Activated T-cell treated with anti-CD3 and anti-CD28 coated beads, Interleukin-2, amount 50 U/mL, for 72 hours (primary cell): ENCODE measurements at regions not wholly inside any gene's neighbourhood (a gene's known extent, or its start where the extent isn't known, plus 50 kb on each side); places are given as distances from the start of the nearest gene placed in this dataset.
"Not testable (repeated sequence)": the region's sequence is repeated elsewhere in the genome, so short reads cannot be mapped to it uniquely, and the experiment has no call there.

Experiments used
- ATAC-seq, 2 donors: fragments of 150-1000 bp; cut with Tn5 transposase; replicated peaks in 1 of 2; 2 replicates each; pipeline ENCODE4 v1.10.0; 2021; ENCODE audit warnings: moderate library complexity in 2 of 2, mild to moderate bottlenecking in 1 of 2
- DNase-seq, 2 donors: peaks; one replicate each; pipeline ENCODE4 v3.0.0; 2021 to 2022; ENCODE audit warnings: mixed read lengths in 1 of 2
- H3K27ac Mint-ChIP-seq: one replicate; pipeline ENCODE4 v1.8.0; 2022; ENCODE audit warnings: mild to moderate bottlenecking, moderate library complexity, mixed read lengths
- H3K27me3 Mint-ChIP-seq: one replicate; pipeline ENCODE4 v1.8.0; 2022; ENCODE audit warnings: low read depth, mixed read lengths
- H3K36me3 Mint-ChIP-seq, 2 donors: one replicate each; pipeline ENCODE4 v1.8.0; 2022; ENCODE audit warnings: mixed read lengths in 2 of 2, mild to moderate bottlenecking in 1 of 2; ENCODE audit not compliant: insufficient read depth in 2 of 2
- H3K4me1 Mint-ChIP-seq: one replicate; pipeline ENCODE4 v1.8.0; 2022; ENCODE audit warnings: low read depth, mixed read lengths
- H3K4me3 Mint-ChIP-seq, 2 donors: one replicate each; pipeline ENCODE4 v1.8.0; 2022; ENCODE audit warnings: mild to moderate bottlenecking in 2 of 2, mixed read lengths in 2 of 2, moderate library complexity in 2 of 2
- H3K9me3 Mint-ChIP-seq, 2 donors: one replicate each; pipeline ENCODE4 v1.8.0; 2022; ENCODE audit warnings: mixed read lengths in 2 of 2

DNA sequence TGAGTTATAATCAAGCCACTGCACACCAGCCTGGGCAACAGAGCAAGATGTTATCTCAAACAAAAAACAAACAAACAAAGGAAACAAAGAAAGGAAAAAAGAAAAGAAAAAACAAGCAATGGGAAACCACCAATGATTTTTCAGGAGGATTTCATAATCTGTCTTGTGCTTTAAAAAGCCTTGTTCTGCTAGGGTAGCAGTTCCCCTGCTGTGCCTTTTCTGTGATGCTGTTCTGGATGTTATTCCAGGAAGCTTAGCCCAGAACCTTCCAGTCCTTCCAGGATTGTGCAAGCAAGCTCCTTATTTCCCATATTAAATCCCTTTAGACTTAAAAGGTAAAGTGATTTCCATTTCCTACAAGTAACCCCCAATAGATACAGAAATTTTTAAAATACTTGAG, 171.1 kb downstream of the ABCC12 start:
- no peak for DNase-seq
- H3K4me3 Mint-ChIP-seq: no peak overlapping the region

DNA sequence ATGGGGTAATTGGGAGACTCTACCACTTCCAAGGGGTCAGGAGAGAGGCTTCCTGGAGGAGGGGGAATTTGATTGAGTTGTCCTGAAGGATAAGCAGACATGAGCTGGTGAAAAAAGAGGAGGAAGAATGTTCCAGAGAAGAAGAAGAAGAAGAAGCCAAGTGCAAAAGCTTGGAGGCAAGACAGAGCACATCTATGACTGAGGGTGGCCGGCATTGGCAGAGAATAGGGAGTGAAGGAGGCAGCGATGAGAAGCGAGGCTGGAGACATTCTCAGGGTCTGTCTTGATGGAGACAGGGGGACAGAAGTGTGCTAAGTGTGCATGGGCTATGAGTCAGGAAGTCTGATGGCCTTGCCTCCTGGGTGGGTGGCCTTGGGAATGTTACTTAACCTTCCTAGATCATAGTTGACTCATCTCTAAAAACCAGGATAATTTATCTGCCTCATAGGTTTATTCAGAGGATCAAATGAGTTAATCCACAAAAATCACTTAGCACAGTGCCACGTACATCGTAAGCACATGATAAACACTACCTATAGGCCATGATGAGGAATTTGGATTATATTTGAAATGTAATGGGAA, 171.7 kb downstream of the ABCC12 start:
- Mint-ChIP-seq H3K4me1 (no peaks in the 10 kb centered on the region), H3K27me3 (peaks cover 21% of the 10 kb centered on the region), H3K9me3 (no peaks in the 10 kb centered on the region), H3K27ac (no peak overlapping the region), H3K4me3 (no peak overlapping the region), H3K36me3 (no peaks in the 10 kb centered on the region)
- DNase-seq (no peak), ATAC-seq (no peak)

More for the DNA sequence above, 171.1 kb downstream of the ABCC12 start:
- ATAC-seq: no peak
- Mint-ChIP-seq H3K4me1 (no peaks in the 10 kb centered on the region), H3K27ac (no peak overlapping the region), H3K9me3 (no peaks in the 10 kb centered on the region), H3K27me3 (peaks cover 15% of the 10 kb centered on the region), H3K36me3 (no peaks in the 10 kb centered on the region)

DNA sequence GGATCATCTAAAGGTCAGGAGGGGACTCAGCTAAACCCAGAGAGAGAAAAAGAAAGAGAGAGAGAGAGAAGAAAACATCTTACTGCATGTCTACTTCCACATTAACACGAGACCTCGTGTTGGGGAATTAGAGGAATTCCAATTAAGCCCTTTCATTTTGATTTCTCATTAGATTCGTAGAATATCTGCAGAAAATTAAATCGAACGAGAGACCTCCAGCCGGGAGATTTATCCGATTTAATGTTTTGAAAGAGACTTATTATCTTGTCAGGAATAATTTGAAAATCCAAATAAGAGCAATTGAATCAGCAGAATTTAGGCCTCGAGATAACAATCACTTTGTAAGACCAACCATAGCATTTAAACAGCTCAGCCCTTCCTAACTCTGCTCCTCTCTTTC, 175.6 kb downstream of the ABCC12 start:
- no peaks in the 10 kb centered on the region for H3K4me1 Mint-ChIP-seq
- ATAC-seq (no peak), DNase-seq (no peak)
- H3K27ac Mint-ChIP-seq: no peak overlapping the region
- H3K36me3 Mint-ChIP-seq: no peaks in the 10 kb centered on the region
- peaks cover 14% of the 10 kb centered on the region for H3K27me3 Mint-ChIP-seq
- H3K4me3 Mint-ChIP-seq: no peak overlapping the region
- no peaks in the 10 kb centered on the region for H3K9me3 Mint-ChIP-seq

DNA sequence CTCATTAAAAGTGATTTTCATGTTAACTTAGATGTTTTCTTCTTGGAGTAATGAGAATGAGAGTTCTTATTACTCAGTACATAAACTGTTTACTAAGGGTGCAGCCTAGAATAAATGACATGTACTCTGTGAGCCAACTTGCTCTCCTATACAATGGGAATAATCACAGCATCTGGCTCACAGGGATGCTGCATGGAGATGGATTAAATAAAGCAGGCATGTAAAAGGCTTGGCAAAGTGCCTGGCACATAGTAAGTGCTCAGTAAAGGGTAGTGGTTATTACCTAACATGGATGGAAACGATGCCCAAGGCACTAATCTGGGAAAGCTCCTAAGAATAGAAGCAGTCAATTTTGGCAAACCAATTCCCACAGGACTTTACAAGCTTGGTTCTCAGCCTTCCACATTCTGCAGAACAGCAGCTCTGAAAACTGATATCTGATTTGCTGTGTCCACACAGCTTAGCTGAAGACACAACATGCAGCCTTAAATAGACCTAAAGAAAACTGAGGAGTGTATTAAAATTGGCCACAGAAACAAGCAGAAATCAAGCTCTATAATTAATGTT, 176.1 kb downstream of the ABCC12 start:
- Mint-ChIP-seq H3K9me3 (no peaks in the 10 kb centered on the region), H3K36me3 (no peaks in the 10 kb centered on the region), H3K27me3 (peaks cover 13% of the 10 kb centered on the region), H3K4me1 (no peaks in the 10 kb centered on the region), H3K27ac (no peak overlapping the region), H3K4me3 (no peak overlapping the region)
- no peak for ATAC-seq
- DNase-seq: no peak

DNA sequence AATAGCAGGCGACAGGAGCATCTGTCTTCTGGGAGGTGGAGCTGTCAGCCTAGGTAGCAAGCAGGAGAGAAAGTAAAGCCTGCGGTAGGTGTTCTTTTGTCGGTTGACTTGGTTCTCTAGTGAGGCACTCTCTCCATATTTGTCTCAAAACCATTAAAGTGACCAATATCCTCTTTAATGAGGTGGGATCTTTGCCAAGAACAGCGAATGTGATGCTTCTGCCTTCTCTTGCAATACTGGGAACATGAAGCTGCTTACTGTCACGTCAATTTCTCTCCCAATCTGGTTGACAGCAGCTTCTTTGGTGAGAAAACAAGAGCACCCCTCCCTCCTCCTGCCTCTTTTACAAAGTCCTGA, 176.7 kb downstream of the ABCC12 start:
- Mint-ChIP-seq H3K36me3 (no peaks in the 10 kb centered on the region), H3K9me3 (no peaks in the 10 kb centered on the region), H3K27me3 (peaks cover 8% of the 10 kb centered on the region), H3K4me3 (no peak overlapping the region), H3K4me1 (no peaks in the 10 kb centered on the region), H3K27ac (no peak overlapping the region)
- ATAC-seq: no peak
- no peak for DNase-seq

DNA sequence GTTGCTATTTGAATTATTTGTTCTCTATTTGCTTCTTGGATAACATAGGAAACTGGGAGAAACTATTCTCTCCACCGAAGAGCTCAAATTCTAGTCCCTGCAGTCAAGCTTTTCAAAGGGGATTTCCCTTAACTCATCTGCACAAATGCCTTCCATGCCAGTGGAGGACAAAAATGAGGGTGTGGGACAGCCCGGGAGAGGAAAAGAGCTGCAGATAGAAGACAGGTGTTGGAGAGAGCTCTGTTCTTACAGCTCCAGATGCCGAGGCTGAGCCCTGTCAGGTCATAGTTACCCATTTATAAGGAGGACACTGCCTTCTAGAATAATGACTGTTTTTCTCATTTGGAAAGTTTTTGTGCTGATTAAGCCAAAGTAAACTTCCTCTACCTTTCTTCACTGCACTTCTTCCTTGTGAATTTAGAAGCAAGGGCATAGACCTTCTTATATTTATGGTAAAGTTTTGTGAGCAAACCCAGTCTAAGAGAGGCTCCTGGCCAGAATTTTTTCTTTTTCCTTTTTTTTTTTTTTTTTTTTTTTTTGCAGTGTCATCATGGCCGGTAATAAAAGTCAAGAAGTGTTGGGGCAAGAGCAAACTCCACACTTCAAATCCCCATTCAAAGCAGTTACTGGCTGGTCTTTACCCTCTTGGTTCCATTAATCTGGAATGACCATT, 177.2 kb downstream of the ABCC12 start:
- Mint-ChIP-seq H3K4me3 (no peak overlapping the region), H3K27ac (no peak overlapping the region)
- no peak for DNase-seq

DNA sequence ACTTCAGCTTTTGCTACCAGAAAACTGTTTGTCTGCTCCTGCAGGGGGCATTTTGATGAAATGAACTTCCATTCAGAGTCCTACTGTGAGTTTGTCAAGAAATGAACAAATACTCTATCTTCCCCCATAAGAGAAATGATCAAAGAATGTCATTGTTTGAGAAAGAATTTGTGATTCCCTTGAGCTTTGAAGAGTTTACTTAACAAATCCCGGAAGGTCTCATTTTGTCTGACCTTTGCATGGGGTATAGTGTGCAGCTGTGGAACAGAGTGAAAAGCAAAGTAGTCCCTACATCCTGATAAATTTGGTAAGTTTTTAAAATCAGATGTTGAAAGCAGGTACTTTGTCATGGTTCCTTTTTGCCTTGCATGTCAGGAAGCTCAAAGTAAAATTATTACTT, 178.0 kb downstream of the ABCC12 start:
- no peak for ATAC-seq
- no peaks in the 10 kb centered on the region for H3K4me1 Mint-ChIP-seq
- no peak overlapping the region for H3K4me3 Mint-ChIP-seq
- H3K9me3 Mint-ChIP-seq: peaks cover 0 to 2% of the 10 kb centered on the region in 2 donors
- H3K36me3 Mint-ChIP-seq: no peaks in the 10 kb centered on the region
- H3K27me3 Mint-ChIP-seq: peaks cover 8% of the 10 kb centered on the region
- no peak for DNase-seq
- no peak overlapping the region for H3K27ac Mint-ChIP-seq

More for the DNA sequence above, 177.2 kb downstream of the ABCC12 start:
- Mint-ChIP-seq H3K36me3 (no peaks in the 10 kb centered on the region), H3K9me3 (no peaks in the 10 kb centered on the region), H3K27me3 (peaks cover 8% of the 10 kb centered on the region), H3K4me1 (no peaks in the 10 kb centered on the region)
- ATAC-seq: no peak

DNA sequence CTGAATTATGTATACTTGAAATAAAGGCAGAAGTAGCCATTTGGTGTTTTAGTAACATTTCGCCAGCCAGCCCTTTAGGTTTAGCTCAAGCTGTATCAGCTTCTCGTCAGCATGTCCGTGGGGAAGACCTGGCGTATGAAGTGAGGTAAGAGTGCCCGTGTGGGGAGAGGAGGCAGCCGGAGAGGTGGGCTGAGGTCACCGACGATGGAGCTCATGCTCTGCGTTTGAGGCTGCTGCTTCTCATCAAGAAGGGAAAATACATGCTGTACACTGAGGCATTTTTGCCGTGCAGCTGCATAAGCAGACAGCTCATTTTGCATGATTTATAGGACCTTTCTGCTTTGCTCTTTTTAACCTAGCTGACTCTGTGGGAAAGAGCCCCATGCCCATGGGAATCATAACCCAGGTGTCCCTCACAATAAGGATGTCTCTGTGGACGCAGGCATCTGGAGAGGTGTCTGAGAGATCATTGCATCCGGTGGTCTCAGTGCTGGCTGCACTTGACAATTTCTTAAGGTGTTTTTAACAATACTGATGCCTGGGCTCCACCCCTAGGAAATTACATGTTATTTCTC, 179.1 kb downstream of the ABCC12 start:
- H3K36me3 Mint-ChIP-seq: no peaks in the 10 kb centered on the region
- no peaks in the 10 kb centered on the region for H3K4me1 Mint-ChIP-seq
- ATAC-seq: no peak

DNA sequence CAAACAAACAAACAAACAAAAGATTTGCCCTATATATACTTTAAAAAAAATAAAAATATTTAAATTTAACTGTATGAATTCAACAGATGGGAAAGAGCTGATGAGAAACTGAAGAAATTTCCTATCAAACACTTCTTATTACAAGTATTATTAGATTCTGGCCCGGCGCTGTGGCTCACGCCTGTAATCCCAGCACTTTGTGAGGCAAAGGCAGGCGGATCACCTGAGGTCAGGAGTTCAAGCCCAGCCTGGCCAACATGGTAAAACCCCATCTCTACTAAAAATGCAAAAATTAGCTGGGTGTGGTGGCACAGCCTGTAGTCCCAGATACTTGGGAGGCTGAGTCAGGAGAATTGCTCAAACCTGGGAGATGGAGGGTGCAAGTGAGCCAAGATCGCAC, 180.8 kb downstream of the ABCC12 start:
- H3K4me1 Mint-ChIP-seq, H3K27me3 Mint-ChIP-seq, ATAC-seq, DNase-seq, H3K27ac Mint-ChIP-seq, H3K9me3 Mint-ChIP-seq, H3K4me3 Mint-ChIP-seq, H3K36me3 Mint-ChIP-seq: not testable (repeated sequence)

More for the DNA sequence above, 179.1 kb downstream of the ABCC12 start:
- peaks cover 0 to 2% of the 10 kb centered on the region in 2 donors for H3K9me3 Mint-ChIP-seq
- H3K27me3 Mint-ChIP-seq: peaks cover 8% of the 10 kb centered on the region
- H3K27ac Mint-ChIP-seq: no peak overlapping the region
- no peak overlapping the region for H3K4me3 Mint-ChIP-seq
- no peak for DNase-seq

DNA sequence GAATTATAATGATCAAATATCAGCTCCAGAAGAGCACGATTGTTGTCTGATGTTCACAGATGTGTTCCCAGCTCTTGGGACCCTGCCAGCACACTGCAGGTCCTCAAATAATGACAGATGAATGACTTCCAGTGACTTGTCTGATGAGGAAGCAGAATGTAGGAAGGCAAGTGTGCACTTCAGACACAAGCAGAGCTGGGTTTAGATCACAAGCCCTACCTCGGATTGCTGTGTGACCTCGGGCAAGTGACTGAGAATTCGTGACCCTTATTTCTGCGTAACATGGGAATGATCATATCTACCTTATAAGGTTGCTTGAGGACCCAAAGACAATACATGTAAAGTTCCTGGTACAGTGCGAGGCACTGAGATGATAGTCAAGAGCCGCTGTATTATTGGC, 182.2 kb downstream of the ABCC12 start:
- no peaks in the 10 kb centered on the region for H3K36me3 Mint-ChIP-seq
- peaks cover 0 to 5% of the 10 kb centered on the region in 2 donors for H3K9me3 Mint-ChIP-seq
- H3K4me3 Mint-ChIP-seq: no peak overlapping the region
- no peak overlapping the region for H3K27ac Mint-ChIP-seq
- H3K27me3 Mint-ChIP-seq: no peaks in the 10 kb centered on the region
- ATAC-seq (no peak), DNase-seq (no peak)
- no peaks in the 10 kb centered on the region for H3K4me1 Mint-ChIP-seq

DNA sequence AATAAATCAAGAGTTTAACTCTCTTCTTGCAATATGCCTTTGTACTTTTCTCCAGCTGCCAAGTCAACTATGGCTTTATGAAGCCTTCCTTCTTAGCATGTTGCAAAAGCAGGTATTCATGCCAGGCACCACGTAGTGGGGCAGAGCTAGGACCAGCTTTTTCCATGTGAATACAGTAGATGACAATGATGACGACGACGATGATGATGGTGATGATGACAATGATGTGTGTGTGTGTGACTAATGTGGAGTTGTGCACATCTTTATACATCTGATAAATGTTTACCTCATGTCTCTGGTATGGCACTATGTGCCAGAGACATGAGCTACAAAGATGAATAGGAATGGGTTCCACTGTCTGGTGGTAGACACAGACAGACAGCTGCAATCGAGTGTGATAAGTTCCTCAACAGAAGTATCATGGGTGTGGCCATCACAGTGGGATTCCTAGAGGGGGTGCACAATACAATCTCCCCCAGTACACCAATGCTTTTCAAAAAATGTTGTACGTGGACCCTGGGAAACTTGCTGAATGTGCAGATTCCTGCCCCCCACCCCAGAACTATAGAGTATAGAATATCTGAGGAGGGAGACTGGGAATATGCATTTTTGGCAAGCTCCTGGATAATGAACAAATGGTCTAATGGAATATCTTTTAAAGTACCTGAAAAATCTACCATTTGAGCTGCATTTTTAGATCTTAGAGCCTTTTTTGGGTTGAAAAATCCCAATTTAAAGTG, 183.4 kb downstream of the ABCC12 start:
- no peak for ATAC-seq
- DNase-seq: no peak
- Mint-ChIP-seq H3K9me3 (peaks cover 0 to 5% of the 10 kb centered on the region in 2 donors), H3K27me3 (no peaks in the 10 kb centered on the region), H3K4me3 (no peak overlapping the region), H3K4me1 (no peaks in the 10 kb centered on the region), H3K27ac (no peak overlapping the region), H3K36me3 (no peaks in the 10 kb centered on the region)

DNA sequence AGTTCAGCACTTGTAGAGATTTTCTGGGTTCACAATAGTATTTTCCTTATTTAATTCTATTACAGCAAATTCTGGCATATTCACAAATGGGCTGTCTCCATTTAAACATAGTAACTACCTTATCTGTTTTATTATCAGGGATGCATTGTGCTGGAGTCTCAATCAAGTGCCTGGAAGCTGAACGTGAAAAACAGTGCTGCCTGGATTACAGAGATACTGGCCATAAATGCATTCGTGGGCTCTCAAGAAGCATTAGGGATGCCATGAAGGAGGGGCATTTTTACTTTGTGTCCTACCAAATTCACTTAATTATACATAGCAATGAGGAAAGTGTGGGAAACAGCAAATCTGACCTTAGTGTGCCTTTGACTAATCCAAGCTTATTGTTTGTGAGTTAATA, 184.6 kb downstream of the ABCC12 start:
- no peak overlapping the region for H3K4me3 Mint-ChIP-seq
- no peaks in the 10 kb centered on the region for H3K36me3 Mint-ChIP-seq
- no peak for ATAC-seq
- H3K4me1 Mint-ChIP-seq: no peaks in the 10 kb centered on the region
- DNase-seq: no peak
- peaks cover 0 to 5% of the 10 kb centered on the region in 2 donors for H3K9me3 Mint-ChIP-seq
- no peaks in the 10 kb centered on the region for H3K27me3 Mint-ChIP-seq
- no peak overlapping the region for H3K27ac Mint-ChIP-seq

DNA sequence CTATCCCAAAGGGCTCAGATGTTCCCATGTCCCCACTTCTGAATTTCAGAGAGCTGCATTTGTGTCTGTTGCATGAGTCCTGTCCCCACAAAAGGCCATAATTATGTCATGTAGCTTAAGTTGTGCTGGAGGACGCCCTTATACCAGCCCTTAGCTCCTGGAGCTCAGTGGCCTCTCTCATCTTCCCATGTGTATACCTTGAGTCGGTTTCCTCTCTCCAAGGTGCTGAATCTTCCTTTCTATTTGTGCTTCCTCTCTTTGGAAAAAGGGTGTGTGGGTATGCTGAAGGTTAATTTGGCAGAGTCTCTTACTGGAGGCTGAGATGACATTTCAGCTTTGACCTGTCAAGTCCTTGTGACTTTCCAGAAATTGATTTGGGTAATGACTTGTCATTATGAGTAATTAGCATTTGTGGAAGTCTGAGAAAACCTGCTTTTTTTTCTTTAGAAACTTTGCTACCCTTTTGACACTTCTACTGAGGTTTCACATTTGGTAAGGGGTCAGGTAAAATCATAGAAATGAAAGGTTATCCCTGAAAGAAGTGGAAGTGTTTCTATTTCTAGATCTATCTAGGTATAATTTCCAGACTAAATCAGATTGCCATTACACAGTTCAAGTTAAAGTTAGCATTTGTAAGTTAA, 185.4 kb downstream of the ABCC12 start:
- DNase-seq (no peak), ATAC-seq (no peak)
- Mint-ChIP-seq H3K4me1 (no peaks in the 10 kb centered on the region), H3K27ac (no peak overlapping the region), H3K36me3 (no peaks in the 10 kb centered on the region), H3K4me3 (no peak overlapping the region), H3K9me3 (peaks cover 0 to 5% of the 10 kb centered on the region in 2 donors), H3K27me3 (no peaks in the 10 kb centered on the region)
